ENCODE measurements at regions not wholly inside any gene's neighbourhood (a gene's known extent, or its start where the extent isn't known, plus 50 kb on each side); places are given as distances from the start of the nearest gene placed in this dataset.

- Mint-ChIP-seq H3K36me3 (ENCODE audit: insufficient read depth, unreplicated experiment) (no peaks in the 10 kb centered on the region), H3K9me3 (ENCODE audit: unreplicated experiment) (peaks cover 24% of the 10 kb centered on the region), H3K4me1 (ENCODE audit: low read depth, unreplicated experiment) (peaks cover 13% of the 10 kb centered on the region), H3K27ac (ENCODE audit: unreplicated experiment) (no peak overlapping the region), H3K4me3 (ENCODE audit: unreplicated experiment) (no peak overlapping the region), H3K27me3 (ENCODE audit: insufficient read depth, unreplicated experiment) (no peaks in the 10 kb centered on the region)
- Histone ChIP-seq H3K36me3 (ENCODE audit: control insufficient read depth, insufficient read depth, low read length) (no peaks in the 10 kb centered on the region), H3K27me3 (replicated peaks; ENCODE audit: control insufficient read depth, insufficient read depth, low read length) (no peaks in the 10 kb centered on the region), H3K9me3 (peaks cover 10% of the 10 kb centered on the region), H3K4me3 (ENCODE audit: low read depth, low read length) (no peak overlapping the region), H3K4me1 (peaks cover 16% of the 10 kb centered on the region)
- no peak for DNase-seq
- POLR2A ChIA-PET: no interaction called here
- CTCF ChIA-PET: no interaction called here
- TF ChIP-seq CTCF (IDR thresholded peaks at IDR 0.05; ENCODE audit: insufficient read depth in 1 of 2, low read depth in 1 of 2, low read length in 1 of 2, severe bottlenecking in 1 of 2, unreplicated experiment in 1 of 2): no peak
- no TSS peak for BruUV-seq (replicated peaks)
- intact Hi-C loops (cut with micrococcal nuclease; ENCODE audit: unreplicated experiment): no loop called here
Observed at GRCh38 chr6:100944644-100945043, 63.5 kb upstream of the ASCC3 start.

DNA sequence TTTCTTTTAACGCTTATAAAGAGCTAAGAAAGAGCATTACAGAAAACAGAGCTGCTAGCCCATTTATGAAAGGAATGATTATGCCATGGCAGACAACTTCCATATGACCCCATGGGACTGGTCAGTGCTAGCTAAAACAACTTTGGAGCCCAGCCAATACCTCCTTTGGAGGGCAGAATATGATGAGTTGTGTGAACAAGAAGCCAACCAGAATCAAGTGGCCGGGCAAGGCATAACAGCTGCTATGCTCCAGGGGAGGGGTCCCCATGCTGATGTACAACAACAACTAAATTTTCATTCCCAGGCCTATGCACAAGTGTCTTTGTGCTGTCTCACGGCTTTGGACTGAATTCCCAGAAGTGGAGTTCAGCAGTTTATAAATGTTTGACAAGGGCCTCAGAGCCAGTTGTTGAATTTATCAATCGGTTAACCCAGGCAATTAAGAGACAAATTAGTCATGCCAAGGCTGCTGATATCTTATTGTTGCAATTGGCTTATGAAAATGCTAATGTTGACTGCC, 65.0 kb upstream of the ASCC3 start:
- Mint-ChIP-seq H3K4me1 (ENCODE audit: low read depth, unreplicated experiment) (peaks cover 13% of the 10 kb centered on the region), H3K9me3 (ENCODE audit: unreplicated experiment) (peaks cover 22% of the 10 kb centered on the region), H3K4me3 (ENCODE audit: unreplicated experiment) (no peak overlapping the region), H3K27me3 (ENCODE audit: insufficient read depth, unreplicated experiment) (no peaks in the 10 kb centered on the region), H3K27ac (ENCODE audit: unreplicated experiment) (no peak overlapping the region), H3K36me3 (ENCODE audit: insufficient read depth, unreplicated experiment) (no peaks in the 10 kb centered on the region)
- no TSS peak for BruUV-seq (replicated peaks)
- intact Hi-C loops (cut with micrococcal nuclease; ENCODE audit: unreplicated experiment): no loop called here
- Histone ChIP-seq H3K9me3 (peaks cover 10% of the 10 kb centered on the region), H3K4me3 (ENCODE audit: low read depth, low read length) (no peak overlapping the region), H3K36me3 (ENCODE audit: control insufficient read depth, insufficient read depth, low read length) (no peaks in the 10 kb centered on the region), H3K27me3 (replicated peaks; ENCODE audit: control insufficient read depth, insufficient read depth, low read length) (no peaks in the 10 kb centered on the region), H3K4me1 (peaks cover 16% of the 10 kb centered on the region)
- no peak for TF ChIP-seq CTCF (IDR thresholded peaks at IDR 0.05; ENCODE audit: insufficient read depth in 1 of 2, low read depth in 1 of 2, low read length in 1 of 2, severe bottlenecking in 1 of 2, unreplicated experiment in 1 of 2)
- DNase-seq: no peak
- ChIA-PET POLR2A (no interaction called here), CTCF (no interaction called here)

GRCh38 chr6:100946711-100947110, 65.6 kb upstream of the ASCC3 start:
- Mint-ChIP-seq H3K9me3 (ENCODE audit: unreplicated experiment) (peaks cover 16% of the 10 kb centered on the region), H3K27ac (ENCODE audit: unreplicated experiment) (no peak overlapping the region), H3K36me3 (ENCODE audit: insufficient read depth, unreplicated experiment) (no peaks in the 10 kb centered on the region), H3K4me1 (ENCODE audit: low read depth, unreplicated experiment) (peaks cover 13% of the 10 kb centered on the region), H3K4me3 (ENCODE audit: unreplicated experiment) (no peak overlapping the region), H3K27me3 (ENCODE audit: insufficient read depth, unreplicated experiment) (no peaks in the 10 kb centered on the region)
- H3K27me3 ChIP-seq (replicated peaks; ENCODE audit: control insufficient read depth, insufficient read depth, low read length): no peaks in the 10 kb centered on the region
- intact Hi-C loops (cut with micrococcal nuclease; ENCODE audit: unreplicated experiment): no loop called here
- H3K4me1 ChIP-seq: peaks cover 16% of the 10 kb centered on the region
- H3K36me3 ChIP-seq (ENCODE audit: control insufficient read depth, insufficient read depth, low read length): no peaks in the 10 kb centered on the region
- peaks cover 10% of the 10 kb centered on the region for H3K9me3 ChIP-seq
- no peak for DNase-seq
- no TSS peak for BruUV-seq (replicated peaks)
- CTCF ChIA-PET: no interaction called here
- POLR2A ChIA-PET: no interaction called here
- H3K4me3 ChIP-seq (ENCODE audit: low read depth, low read length): no peak overlapping the region
- no peak for TF ChIP-seq CTCF (IDR thresholded peaks at IDR 0.05; ENCODE audit: insufficient read depth in 1 of 2, low read depth in 1 of 2, low read length in 1 of 2, severe bottlenecking in 1 of 2, unreplicated experiment in 1 of 2)

All from Caco-2 (cell line).